OCI-LY7 (cell line): ENCODE measurements at regions not wholly inside any gene's neighbourhood (a gene's known extent, or its start where the extent isn't known, plus 50 kb on each side); places are given as distances from the start of the nearest gene placed in this dataset.

Experiments used
- BruUV-seq: library from RNA; stranded (reverse); fragments of 400-500 nt; replicated peaks from 2 replicates; lab custom pipeline; 2021; lab: Mats Ljungman, UMichigan
- CTCF ChIA-PET: fragments of 300-600 bp; sonication (Branson Sonifier 250); formaldehyde crosslinking; loops from one replicate; lab custom pipeline; 2022; ENCODE audit warnings: antibody characterized with exemption; ENCODE audit not compliant: unreplicated experiment; lab: Charles Lee
- POLR2A ChIA-PET: fragments of 300-600 bp; sonication (Branson Sonifier 250); formaldehyde crosslinking; loops from one replicate; lab custom pipeline; 2022; ENCODE audit warnings: antibody characterized with exemption; lab: Charles Lee
- DNase-seq: peaks from one replicate; pipeline ENCODE4 v3.0.0-alpha.2; 2015; ENCODE audit warnings: low spot score
- H2AFZ ChIP-seq: fragments of 200-600 bp; sonication (generic), shearing (Covaris generic); 2 replicates; pipeline ENCODE4 v1.6.1; 2014; ENCODE audit warnings: mild to moderate bottlenecking, antibody characterized with exemption, low read length, moderate library complexity
- H3K27ac ChIP-seq: fragments of 200-600 bp; sonication (generic); 2 replicates; pipeline ENCODE4 v1.5.1; 2014; ENCODE audit warnings: mixed run types, low read depth, mild to moderate bottlenecking, moderate library complexity, low read length, inconsistent platforms; ENCODE audit not compliant: poor library complexity, severe bottlenecking
- H3K36me3 ChIP-seq: fragments of 200-600 bp; sonication (generic); 2 replicates; pipeline ENCODE4 v1.6.1; 2014; ENCODE audit warnings: mild to moderate bottlenecking, antibody characterized with exemption, low read length, moderate library complexity, mixed read lengths; ENCODE audit not compliant: insufficient read depth
- H3K4me1 ChIP-seq: fragments of 200-600 bp; sonication (generic); 2 replicates; pipeline ENCODE4 v1.5.1; 2014; ENCODE audit warnings: mild to moderate bottlenecking, low read length; ENCODE audit not compliant: insufficient read depth, poor library complexity, severe bottlenecking
- H3K4me2 ChIP-seq: fragments of 200-600 bp; sonication (generic); 2 replicates; pipeline ENCODE4 v1.6.1; 2014; ENCODE audit warnings: mild to moderate bottlenecking, low read length
- H3K4me3 ChIP-seq: fragments of 200-600 bp; sonication (generic); 2 replicates; pipeline ENCODE4 v1.5.1; 2014; ENCODE audit warnings: mild to moderate bottlenecking, low read depth, low read length; ENCODE audit not compliant: poor library complexity, severe bottlenecking
- H3K79me2 ChIP-seq: fragments of 200-600 bp; sonication (generic); 2 replicates; pipeline ENCODE4 v1.6.1; 2016; ENCODE audit warnings: low read depth, mild to moderate bottlenecking, low read length, moderate library complexity, mixed read lengths; ENCODE audit not compliant: insufficient read depth
- H3K9me2 ChIP-seq: fragments of 200-600 bp; sonication (generic); 2 replicates; pipeline ENCODE4 v1.6.1; 2016; ENCODE audit warnings: mild to moderate bottlenecking, low read length, mixed read lengths; ENCODE audit not compliant: insufficient read depth
- H3K9me3 ChIP-seq: fragments of 200-600 bp; sonication (generic); 2 replicates; pipeline ENCODE4 v1.6.1; 2014; ENCODE audit warnings: mild to moderate bottlenecking, mixed run types, low read length, mixed read lengths
- H4K20me1 ChIP-seq: fragments of 200-600 bp; sonication (generic); 2 replicates; pipeline ENCODE4 v1.6.1; 2014; ENCODE audit warnings: mild to moderate bottlenecking, antibody characterized with exemption, low read length, moderate library complexity, mixed read lengths; ENCODE audit not compliant: insufficient read depth
- CTCF ChIP-seq: fragments of 200-600 bp; sonication (generic); conservative IDR thresholded peaks from 2 replicates; pipeline ENCODE4 v1.5.1; 2014; ENCODE audit warnings: mild to moderate bottlenecking, antibody characterized with exemption, low read length, moderate library complexity, mixed read lengths
- EZH2phosphoT487 ChIP-seq: fragments of 200-600 bp; sonication (generic); IDR thresholded peaks from 2 replicates; pipeline ENCODE4 v1.6.1; 2018; ENCODE audit warnings: low read depth, borderline replicate concordance, mild to moderate bottlenecking, mixed run types, antibody characterized with exemption, low read length, moderate library complexity, mixed read lengths
- intact Hi-C: fragments of 100-400 bp; cut with micrococcal nuclease; formaldehyde crosslinking; loops from one replicate; pipeline ENCODE4 v1.10.0; 2022; ENCODE audit not compliant: unreplicated experiment

- intact Hi-C loops = no loop called here
- POLR2A ChIA-PET = interaction anchor here (1.1 kb wide), 1 partner anchor 19 kb away, joined by 4 read pairs; no protein-coding TSS in a partner anchor
- Histone ChIP-seq H2AFZ (no peak overlapping the region), H3K4me1 (no peaks in the 10 kb centered on the region), H3K9me2 (no peaks in the 10 kb centered on the region), H3K9me3 (no peaks in the 10 kb centered on the region), H3K4me3 (no peak overlapping the region), H3K27ac (no peak overlapping the region), H3K4me2 (no peak overlapping the region), H3K36me3 (no peaks in the 10 kb centered on the region), H4K20me1 (no peaks in the 10 kb centered on the region), H3K79me2 (no peaks in the 10 kb centered on the region)
- no TSS peak for BruUV-seq
- CTCF ChIA-PET = no interaction called here
- no peak for DNase-seq
- no peak for TF ChIP-seq CTCF
- TF ChIP-seq EZH2phosphoT487 = no peak
These were observed 127.4 kb downstream of the GLUL start for GRCh38 chr1:182264185-182264584.

GRCh38 chr1:182263706-182264105 lies 127.9 kb downstream of the GLUL start:
- no peak for TF ChIP-seq EZH2phosphoT487
- TF ChIP-seq CTCF = no peak
- no peak for DNase-seq
- Histone ChIP-seq H3K4me3 (no peak overlapping the region), H3K4me2 (no peak overlapping the region), H2AFZ (no peak overlapping the region), H3K79me2 (no peaks in the 10 kb centered on the region), H3K36me3 (no peaks in the 10 kb centered on the region), H4K20me1 (no peaks in the 10 kb centered on the region), H3K27ac (no peak overlapping the region), H3K9me3 (no peaks in the 10 kb centered on the region), H3K4me1 (no peaks in the 10 kb centered on the region), H3K9me2 (no peaks in the 10 kb centered on the region)
- ChIA-PET CTCF (no interaction called here), POLR2A (interaction anchor here (1.1 kb wide), 1 partner anchor 18 kb away, joined by 4 read pairs; no protein-coding TSS in a partner anchor)
- intact Hi-C loops = no loop called here
- no TSS peak for BruUV-seq

GRCh38 chr1:182262425-182262824 lies 129.2 kb downstream of the GLUL start:
- CTCF ChIA-PET = no interaction called here
- DNase-seq = no peak
- Histone ChIP-seq H2AFZ (no peak overlapping the region), H3K9me3 (no peaks in the 10 kb centered on the region), H4K20me1 (no peaks in the 10 kb centered on the region), H3K27ac (no peak overlapping the region), H3K4me1 (no peaks in the 10 kb centered on the region), H3K4me3 (no peak overlapping the region), H3K4me2 (no peak overlapping the region), H3K79me2 (no peaks in the 10 kb centered on the region), H3K9me2 (no peaks in the 10 kb centered on the region), H3K36me3 (no peaks in the 10 kb centered on the region)
- POLR2A ChIA-PET = no interaction called here
- TF ChIP-seq EZH2phosphoT487 = no peak
- TF ChIP-seq CTCF = no peak
- BruUV-seq = no TSS peak
- intact Hi-C loops = no loop called here
